HG03378 (cell line): ENCODE measurements at regions not wholly inside any gene's neighbourhood (a gene's known extent, or its start where the extent isn't known, plus 50 kb on each side); places are given as distances from the start of the nearest gene placed in this dataset.
A peak's percentile ranks its signal among the peaks of the same experiment; 100 is the strongest.
"Not testable (repeated sequence)": the region's sequence is repeated elsewhere in the genome, so short reads cannot be mapped to it uniquely, and the experiment has no call there.

ENCODE experiments used
- ATAC-seq: cut with Tn5 transposase; IDR thresholded peaks from one replicate; pipeline ENCODE4 v1.9.1; 2021; ENCODE audit warnings: mild to moderate bottlenecking, moderate library complexity; ENCODE audit not compliant: unreplicated experiment

GRCh38 chr5:90287036-90287435 is 122.5 kb downstream of the CETN3 start:
- no peak for ATAC-seq

- ATAC-seq: no peak
Measured at GRCh38 chr5:90285581-90285980, 124.0 kb downstream of the CETN3 start.

- no peak for ATAC-seq
Measured at GRCh38 chr5:90284375-90284774, 125.2 kb downstream of the CETN3 start.

GRCh38 chr5:90279091-90279490 is 130.5 kb downstream of the CETN3 start:
- no peak for ATAC-seq

GRCh38 chr5:90274216-90274615 is 135.3 kb downstream of the CETN3 start:
- ATAC-seq: no peak

GRCh38 chr5:90267646-90268045 is 141.9 kb downstream of the CETN3 start:
- ATAC-seq: no peak

GRCh38 chr5:90265545-90265857 is 144.1 kb downstream of the CETN3 start:
- no peak for ATAC-seq

GRCh38 chr5:90264689-90265544 is 144.6 kb downstream of the CETN3 start:
- ATAC-seq: peak; percentile 73

- ATAC-seq: no peak
Measured at GRCh38 chr5:90263102-90263820, 146.3 kb downstream of the CETN3 start.

GRCh38 chr5:90251447-90251846 is 158.1 kb downstream of the CETN3 start:
- no peak for ATAC-seq

GRCh38 chr5:90248640-90249039 is 160.9 kb downstream of the CETN3 start:
- no peak for ATAC-seq

GRCh38 chr5:90243848-90244247 is 165.7 kb downstream of the CETN3 start:
- ATAC-seq: not testable (repeated sequence)

GRCh38 chr5:90233476-90233875 is 176.1 kb downstream of the CETN3 start:
- ATAC-seq: no peak

- no peak for ATAC-seq
Measured at GRCh38 chr5:90231688-90232087, 177.9 kb downstream of the CETN3 start.

- no peak for ATAC-seq
Measured at GRCh38 chr5:90227683-90228082, 181.9 kb downstream of the CETN3 start.

GRCh38 chr5:90226433-90227099 is 183.0 kb downstream of the CETN3 start:
- no peak for ATAC-seq

- ATAC-seq: no peak
Measured at GRCh38 chr5:90224342-90224741, 185.2 kb downstream of the CETN3 start.

GRCh38 chr5:90223756-90224155 is 185.8 kb downstream of the CETN3 start:
- no peak for ATAC-seq

GRCh38 chr5:90221951-90222350 is 187.6 kb downstream of the CETN3 start:
- no peak for ATAC-seq

- no peak for ATAC-seq
Measured at GRCh38 chr5:90220554-90220953, 189.0 kb downstream of the CETN3 start.

- no peak for ATAC-seq
Measured at GRCh38 chr5:90214991-90215390, 194.6 kb downstream of the CETN3 start.

GRCh38 chr5:90208323-90208722 is 201.2 kb downstream of the CETN3 start:
- ATAC-seq: not testable (repeated sequence)
